ENCODE measurements at regions not wholly inside any gene's neighbourhood (a gene's known extent, or its start where the extent isn't known, plus 50 kb on each side); places are given as distances from the start of the nearest gene placed in this dataset.

- Mint-ChIP-seq H3K4me1 (peaks cover 21% of the 10 kb centered on the region), H3K27me3 (peaks cover 21% of the 10 kb centered on the region), H3K4me3 (peak overlapping the region; percentile 73), H3K27ac (peak overlapping the region; percentile 87), H3K36me3 (ENCODE audit: low read depth) (peaks cover 4% of the 10 kb centered on the region)
- peak; percentile 47 for ATAC-seq
- DNase-seq: no peak
- H3K9me3 ChIP-seq (ENCODE audit: control insufficient read depth, low read length, poor library complexity, severe bottlenecking): no peaks in the 10 kb centered on the region
Measured at GRCh38 chr9:38278457-38278856, 114.0 kb upstream of the ALDH1B1 start.

GRCh38 chr9:38277601-38278200, 114.8 kb upstream of the ALDH1B1 start:
- Mint-ChIP-seq H3K4me3 (peak overlapping the region; percentile 44), H3K36me3 (ENCODE audit: low read depth) (peaks cover 4% of the 10 kb centered on the region), H3K27ac (peak overlapping the region; percentile 65), H3K27me3 (peaks cover 17% of the 10 kb centered on the region), H3K4me1 (peaks cover 21% of the 10 kb centered on the region)
- no peak for DNase-seq
- no peaks in the 10 kb centered on the region for H3K9me3 ChIP-seq (ENCODE audit: control insufficient read depth, low read length, poor library complexity, severe bottlenecking)
- no peak for ATAC-seq

GRCh38 chr9:38276771-38277439, 115.6 kb upstream of the ALDH1B1 start:
- Mint-ChIP-seq H3K4me1 (peaks cover 21% of the 10 kb centered on the region), H3K36me3 (ENCODE audit: low read depth) (peaks cover 4% of the 10 kb centered on the region), H3K4me3 (no peak overlapping the region), H3K27me3 (peaks cover 16% of the 10 kb centered on the region), H3K27ac (peak overlapping the region; percentile 65)
- no peak for DNase-seq
- ATAC-seq: no peak
- H3K9me3 ChIP-seq (ENCODE audit: control insufficient read depth, low read length, poor library complexity, severe bottlenecking): no peaks in the 10 kb centered on the region

- H3K27ac Mint-ChIP-seq: no peak overlapping the region
- peaks cover 23% of the 10 kb centered on the region for H3K27me3 Mint-ChIP-seq
- H3K9me3 ChIP-seq (ENCODE audit: control insufficient read depth, low read length, poor library complexity, severe bottlenecking): no peaks in the 10 kb centered on the region
- H3K4me3 Mint-ChIP-seq: no peak overlapping the region
- DNase-seq (no peak), ATAC-seq (no peak)
- peaks cover 18% of the 10 kb centered on the region for H3K4me1 Mint-ChIP-seq
- peaks cover 4% of the 10 kb centered on the region for H3K36me3 Mint-ChIP-seq (ENCODE audit: low read depth)
Measured at GRCh38 chr9:38274800-38275199, 117.7 kb upstream of the ALDH1B1 start.

GRCh38 chr9:38272710-38273109, 119.8 kb upstream of the ALDH1B1 start:
- H3K36me3 Mint-ChIP-seq (ENCODE audit: low read depth): peaks cover 2% of the 10 kb centered on the region
- no peak overlapping the region for H3K27ac Mint-ChIP-seq
- H3K4me3 Mint-ChIP-seq: no peak overlapping the region
- H3K27me3 Mint-ChIP-seq: peaks cover 28% of the 10 kb centered on the region
- ATAC-seq: no peak
- peaks cover 3% of the 10 kb centered on the region for H3K4me1 Mint-ChIP-seq
- no peaks in the 10 kb centered on the region for H3K9me3 ChIP-seq (ENCODE audit: control insufficient read depth, low read length, poor library complexity, severe bottlenecking)
- DNase-seq: no peak

GRCh38 chr9:38271666-38272241, 120.7 kb upstream of the ALDH1B1 start:
- H3K27me3 Mint-ChIP-seq: peaks cover 28% of the 10 kb centered on the region

GRCh38 chr9:38269775-38270174, 122.7 kb upstream of the ALDH1B1 start:
- Mint-ChIP-seq H3K4me1 (no peaks in the 10 kb centered on the region), H3K4me3 (no peak overlapping the region), H3K27ac (no peak overlapping the region), H3K27me3 (peaks cover 22% of the 10 kb centered on the region), H3K36me3 (ENCODE audit: low read depth) (peaks cover 2% of the 10 kb centered on the region)
- ATAC-seq (no peak), DNase-seq (no peak)
- no peaks in the 10 kb centered on the region for H3K9me3 ChIP-seq (ENCODE audit: control insufficient read depth, low read length, poor library complexity, severe bottlenecking)

More at GRCh38 chr9:38271666-38272241, 120.7 kb upstream of the ALDH1B1 start:
- Mint-ChIP-seq H3K36me3 (ENCODE audit: low read depth) (peaks cover 2% of the 10 kb centered on the region), H3K4me3 (no peak overlapping the region), H3K4me1 (no peaks in the 10 kb centered on the region), H3K27ac (no peak overlapping the region)
- DNase-seq (no peak), ATAC-seq (no peak)
- H3K9me3 ChIP-seq (ENCODE audit: control insufficient read depth, low read length, poor library complexity, severe bottlenecking): no peaks in the 10 kb centered on the region

- H3K9me3 ChIP-seq (ENCODE audit: control insufficient read depth, low read length, poor library complexity, severe bottlenecking): no peaks in the 10 kb centered on the region
- H3K4me3 Mint-ChIP-seq: no peak overlapping the region
- no peaks in the 10 kb centered on the region for H3K27me3 Mint-ChIP-seq
- no peak for ATAC-seq
- H3K36me3 Mint-ChIP-seq (ENCODE audit: low read depth): peaks cover 2% of the 10 kb centered on the region
- H3K27ac Mint-ChIP-seq: no peak overlapping the region
- no peak for DNase-seq
- H3K4me1 Mint-ChIP-seq: no peaks in the 10 kb centered on the region
Measured at GRCh38 chr9:38263532-38263931, 129.0 kb upstream of the ALDH1B1 start.

- Mint-ChIP-seq H3K36me3 (ENCODE audit: low read depth) (no peaks in the 10 kb centered on the region), H3K4me1 (no peaks in the 10 kb centered on the region), H3K27ac (no peak overlapping the region), H3K27me3 (peaks cover 10% of the 10 kb centered on the region), H3K4me3 (no peak overlapping the region)
- DNase-seq (no peak), ATAC-seq (no peak)
- H3K9me3 ChIP-seq (ENCODE audit: control insufficient read depth, low read length, poor library complexity, severe bottlenecking): no peaks in the 10 kb centered on the region
Measured at GRCh38 chr9:38259519-38260218, 132.8 kb upstream of the ALDH1B1 start.

GRCh38 chr9:38259056-38259455, 133.4 kb upstream of the ALDH1B1 start:
- Mint-ChIP-seq H3K27me3 (peaks cover 10% of the 10 kb centered on the region), H3K4me1 (no peaks in the 10 kb centered on the region), H3K27ac (no peak overlapping the region), H3K4me3 (no peak overlapping the region), H3K36me3 (ENCODE audit: low read depth) (no peaks in the 10 kb centered on the region)
- no peaks in the 10 kb centered on the region for H3K9me3 ChIP-seq (ENCODE audit: control insufficient read depth, low read length, poor library complexity, severe bottlenecking)
- DNase-seq (no peak), ATAC-seq (no peak)

GRCh38 chr9:38257626-38258215, 134.8 kb upstream of the ALDH1B1 start:
- no peak overlapping the region for H3K27ac Mint-ChIP-seq
- H3K9me3 ChIP-seq (ENCODE audit: control insufficient read depth, low read length, poor library complexity, severe bottlenecking): no peaks in the 10 kb centered on the region
- DNase-seq: no peak
- no peaks in the 10 kb centered on the region for H3K4me1 Mint-ChIP-seq
- ATAC-seq: no peak
- H3K4me3 Mint-ChIP-seq: no peak overlapping the region
- H3K27me3 Mint-ChIP-seq: peaks cover 17% of the 10 kb centered on the region
- H3K36me3 Mint-ChIP-seq (ENCODE audit: low read depth): no peaks in the 10 kb centered on the region

GRCh38 chr9:38256461-38256860, 136.0 kb upstream of the ALDH1B1 start:
- Mint-ChIP-seq H3K27me3 (peaks cover 17% of the 10 kb centered on the region), H3K4me1 (no peaks in the 10 kb centered on the region), H3K4me3 (no peak overlapping the region), H3K27ac (no peak overlapping the region), H3K36me3 (ENCODE audit: low read depth) (no peaks in the 10 kb centered on the region)
- no peaks in the 10 kb centered on the region for H3K9me3 ChIP-seq (ENCODE audit: control insufficient read depth, low read length, poor library complexity, severe bottlenecking)
- no peak for DNase-seq
- no peak for ATAC-seq

GRCh38 chr9:38255599-38255998, 136.9 kb upstream of the ALDH1B1 start:
- Mint-ChIP-seq H3K27ac (no peak overlapping the region), H3K4me1 (no peaks in the 10 kb centered on the region), H3K27me3 (peaks cover 17% of the 10 kb centered on the region), H3K36me3 (ENCODE audit: low read depth) (no peaks in the 10 kb centered on the region), H3K4me3 (no peak overlapping the region)
- ATAC-seq: no peak
- H3K9me3 ChIP-seq (ENCODE audit: control insufficient read depth, low read length, poor library complexity, severe bottlenecking): no peaks in the 10 kb centered on the region
- no peak for DNase-seq
